ENCODE measurements at regions not wholly inside any gene's neighbourhood (a gene's known extent, or its start where the extent isn't known, plus 50 kb on each side); places are given as distances from the start of the nearest gene placed in this dataset.

DNA sequence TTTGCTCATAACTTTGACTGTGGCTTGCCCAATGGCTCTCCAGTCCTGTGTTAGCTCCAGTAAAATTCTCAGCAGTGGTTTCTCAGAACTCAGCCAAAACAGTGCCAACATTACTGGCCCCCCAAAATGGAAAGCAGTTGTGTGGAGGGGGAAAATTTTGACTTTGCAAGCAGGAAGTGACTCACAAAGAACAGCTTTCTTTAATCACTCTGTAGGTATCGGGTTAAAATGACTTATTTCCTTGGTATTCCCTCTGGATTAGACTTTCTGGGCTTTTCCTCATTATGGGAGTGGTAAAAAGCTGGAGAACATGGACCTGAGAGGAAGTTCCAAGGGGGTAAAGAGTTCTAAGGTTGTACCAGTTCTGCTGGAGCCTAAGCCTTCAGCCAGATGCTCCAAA lies 175.7 kb upstream of the RND3 start:
- TF ChIP-seq EZH2phosphoT487 (IDR thresholded peaks at IDR 0.05) = no peak
- TF ChIP-seq, protein P1, sequence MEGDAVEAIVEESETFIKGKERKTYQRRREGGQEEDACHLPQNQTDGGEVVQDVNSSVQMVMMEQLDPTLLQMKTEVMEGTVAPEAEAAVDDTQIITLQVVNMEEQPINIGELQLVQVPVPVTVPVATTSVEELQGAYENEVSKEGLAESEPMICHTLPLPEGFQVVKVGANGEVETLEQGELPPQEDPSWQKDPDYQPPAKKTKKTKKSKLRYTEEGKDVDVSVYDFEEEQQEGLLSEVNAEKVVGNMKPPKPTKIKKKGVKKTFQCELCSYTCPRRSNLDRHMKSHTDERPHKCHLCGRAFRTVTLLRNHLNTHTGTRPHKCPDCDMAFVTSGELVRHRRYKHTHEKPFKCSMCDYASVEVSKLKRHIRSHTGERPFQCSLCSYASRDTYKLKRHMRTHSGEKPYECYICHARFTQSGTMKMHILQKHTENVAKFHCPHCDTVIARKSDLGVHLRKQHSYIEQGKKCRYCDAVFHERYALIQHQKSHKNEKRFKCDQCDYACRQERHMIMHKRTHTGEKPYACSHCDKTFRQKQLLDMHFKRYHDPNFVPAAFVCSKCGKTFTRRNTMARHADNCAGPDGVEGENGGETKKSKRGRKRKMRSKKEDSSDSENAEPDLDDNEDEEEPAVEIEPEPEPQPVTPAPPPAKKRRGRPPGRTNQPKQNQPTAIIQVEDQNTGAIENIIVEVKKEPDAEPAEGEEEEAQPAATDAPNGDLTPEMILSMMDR (IDR thresholded peaks at IDR 0.05) = no peak
